HG02571 (cell line): ENCODE measurements at regions not wholly inside any gene's neighbourhood (a gene's known extent, or its start where the extent isn't known, plus 50 kb on each side); places are given as distances from the start of the nearest gene placed in this dataset.

Experiments used
- ATAC-seq: cut with Tn5 transposase; IDR thresholded peaks from one replicate; pipeline ENCODE4 v1.9.1; 2021; ENCODE audit warnings: mild to moderate bottlenecking, moderate library complexity; ENCODE audit not compliant: unreplicated experiment

DNA sequence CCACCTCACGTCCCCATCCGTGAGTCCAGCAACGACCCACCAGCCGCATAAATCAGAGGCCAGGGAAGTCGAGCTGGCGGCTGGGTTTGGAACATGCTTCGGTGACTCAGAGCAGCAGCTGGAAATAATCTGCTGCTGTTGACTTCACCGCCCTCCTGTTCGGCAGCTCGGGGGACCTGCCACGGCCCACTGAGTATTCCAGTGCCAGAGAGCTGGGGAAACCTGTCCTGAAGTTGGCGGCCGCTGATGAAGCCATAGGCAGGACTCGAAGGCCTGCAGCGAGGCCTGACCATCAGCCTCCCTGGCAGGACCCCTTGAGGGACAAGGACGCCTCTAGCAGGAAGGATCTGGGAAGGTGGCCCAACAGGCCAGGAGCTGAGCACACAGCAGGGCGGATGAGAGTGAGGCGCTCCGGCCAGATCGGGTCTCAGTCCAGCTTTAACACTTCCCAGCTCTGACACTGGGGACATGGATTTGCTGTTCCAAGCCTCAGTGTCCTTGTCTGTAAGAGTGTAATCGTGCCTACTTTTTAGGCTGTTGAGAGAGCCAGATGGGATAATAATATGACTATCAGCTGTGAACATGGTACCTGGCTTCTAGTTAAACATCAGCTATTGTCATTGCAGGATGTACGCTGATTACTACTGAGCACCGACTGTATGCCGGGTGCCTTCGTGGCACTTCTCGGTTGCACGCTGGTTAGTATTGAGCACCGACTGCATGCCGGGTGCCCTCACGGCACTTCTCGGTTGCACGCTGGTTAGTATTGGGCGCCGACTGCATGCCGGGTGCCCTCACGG is 50.4 kb upstream of the CIBAR2 start:
- no peak for ATAC-seq

- ATAC-seq: no peak
These were observed 51.2 kb upstream of the CIBAR2 start for GRCh38 chr16:85163278-85164112.

GRCh38 chr16:85164431-85164830 is 52.2 kb upstream of the CIBAR2 start:
- no peak for ATAC-seq

- ATAC-seq: no peak
These were observed 52.7 kb upstream of the CIBAR2 start for GRCh38 chr16:85164838-85165516.

GRCh38 chr16:85165781-85166180 is 53.5 kb upstream of the CIBAR2 start:
- no peak for ATAC-seq

- ATAC-seq: no peak
These were observed 54.0 kb upstream of the CIBAR2 start for GRCh38 chr16:85166281-85166680.

GRCh38 chr16:85166699-85167588 is 54.7 kb upstream of the CIBAR2 start:
- ATAC-seq: no peak

DNA sequence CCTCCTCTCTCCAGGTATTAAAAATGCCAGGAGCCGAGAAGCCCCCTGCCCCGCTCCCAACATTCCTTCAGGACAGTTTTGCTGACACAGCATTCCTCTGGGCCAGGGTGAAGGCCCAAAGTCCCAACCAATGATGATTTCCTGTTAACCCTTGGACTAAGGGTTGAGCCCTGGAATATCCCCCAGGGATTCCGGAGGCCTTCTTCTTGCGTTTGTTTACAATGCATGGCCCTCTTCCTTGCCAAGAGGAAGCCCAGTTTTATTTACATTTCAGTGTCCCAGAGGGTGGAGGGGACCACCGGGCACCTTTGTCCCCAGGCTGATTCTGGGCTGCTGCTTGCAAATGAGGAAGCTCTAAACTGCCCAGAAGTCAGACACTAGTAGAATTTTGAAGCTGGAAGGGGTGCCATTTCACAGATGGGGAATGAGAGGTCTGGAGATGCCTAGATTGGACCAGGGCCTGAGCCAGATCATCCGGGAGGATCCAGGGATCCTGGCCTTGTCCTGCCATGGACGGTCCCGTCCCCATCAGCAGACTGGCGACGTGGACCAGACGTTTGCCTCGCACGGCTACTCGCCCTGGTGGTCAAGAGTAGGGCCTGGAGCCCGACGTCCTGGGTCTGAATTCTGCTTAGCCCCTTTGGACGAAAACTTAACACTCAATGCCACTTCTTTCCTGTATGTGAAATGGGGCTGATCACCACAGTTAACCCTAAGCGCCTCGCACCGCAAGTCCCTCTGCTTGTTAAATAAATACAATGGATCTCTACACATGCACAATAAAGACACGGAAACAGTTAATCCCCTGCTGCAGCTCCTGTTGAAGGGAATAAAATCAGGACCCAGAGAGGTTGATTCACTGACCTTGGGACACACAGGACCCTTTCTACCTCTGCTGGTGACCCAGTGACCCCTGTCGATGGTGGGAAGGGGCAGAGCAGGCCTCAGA is 55.6 kb upstream of the CIBAR2 start:
- ATAC-seq: no peak

DNA sequence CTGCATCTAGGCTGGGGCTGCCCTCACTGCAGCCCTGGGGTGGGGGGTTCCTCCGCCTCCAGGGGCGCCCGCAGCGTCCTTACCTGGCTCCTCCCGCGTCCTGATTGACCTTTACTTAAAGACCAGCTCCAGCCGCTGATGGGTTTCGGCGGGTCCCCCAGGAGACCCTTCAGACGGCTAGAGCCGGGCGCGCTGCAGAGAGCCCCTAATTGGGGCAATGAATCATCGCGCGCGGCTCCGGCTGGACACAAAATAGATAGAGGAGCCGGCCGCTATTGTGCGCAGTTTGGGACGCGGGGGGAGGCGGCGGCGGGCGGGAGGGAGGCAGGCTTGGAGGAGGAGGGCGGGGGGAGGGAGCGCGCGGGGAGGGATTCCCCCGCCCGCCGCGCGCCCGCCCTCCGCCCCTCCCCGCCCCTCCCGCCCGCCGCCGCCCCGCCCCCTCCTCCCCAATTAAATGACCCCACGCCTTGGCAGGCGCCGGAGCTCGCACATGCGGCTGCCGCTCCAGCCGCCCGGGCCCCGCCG is 56.5 kb upstream of the CIBAR2 start:
- ATAC-seq: no peak

- no peak for ATAC-seq
These were observed 57.2 kb upstream of the CIBAR2 start for GRCh38 chr16:85169333-85170065.

GRCh38 chr16:85170066-85170491 is 57.8 kb upstream of the CIBAR2 start:
- ATAC-seq: no peak

GRCh38 chr16:85170590-85171003 is 58.3 kb upstream of the CIBAR2 start:
- ATAC-seq: no peak

DNA sequence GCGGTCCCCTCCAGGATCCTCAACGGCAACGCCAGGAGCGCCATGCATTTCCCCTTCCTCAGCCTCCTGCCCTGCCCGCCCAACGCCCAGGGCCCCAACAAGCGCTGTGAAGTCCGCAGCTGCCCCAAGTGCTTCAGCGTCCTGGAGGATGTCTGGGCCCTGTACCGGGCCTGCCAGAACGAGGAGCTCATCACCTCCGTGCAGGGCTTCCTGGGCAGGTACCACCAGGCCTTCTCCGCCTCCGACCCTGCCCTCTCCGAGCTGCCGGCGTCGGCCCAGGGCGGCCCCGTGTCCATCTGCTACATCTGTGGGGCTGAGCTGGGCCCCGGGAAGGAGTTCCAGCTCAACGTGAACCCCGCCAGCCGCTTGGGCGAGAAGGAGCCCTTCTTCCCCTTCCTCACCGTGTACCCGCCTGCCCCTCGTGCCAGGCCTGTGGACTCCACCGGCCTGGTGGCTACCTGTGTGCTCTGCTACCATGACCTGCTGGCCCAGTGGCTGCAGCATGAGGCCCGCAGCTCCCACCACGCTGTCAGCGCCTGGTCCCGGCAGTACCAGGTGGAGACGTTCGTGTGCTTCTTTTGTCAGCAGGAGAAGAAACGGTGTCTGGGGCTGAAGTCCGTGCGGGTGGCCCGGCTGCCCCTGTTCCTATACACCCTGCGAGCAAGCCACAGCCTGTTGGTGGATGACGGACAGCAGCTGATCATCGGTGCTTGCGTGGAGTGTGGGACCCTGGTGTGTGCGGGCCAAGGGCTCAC is 58.9 kb upstream of the CIBAR2 start:
- no peak for ATAC-seq

GRCh38 chr16:85171759-85172454 is 59.6 kb upstream of the CIBAR2 start:
- ATAC-seq: no peak

GRCh38 chr16:85172455-85173145 is 60.3 kb upstream of the CIBAR2 start:
- no peak for ATAC-seq

DNA sequence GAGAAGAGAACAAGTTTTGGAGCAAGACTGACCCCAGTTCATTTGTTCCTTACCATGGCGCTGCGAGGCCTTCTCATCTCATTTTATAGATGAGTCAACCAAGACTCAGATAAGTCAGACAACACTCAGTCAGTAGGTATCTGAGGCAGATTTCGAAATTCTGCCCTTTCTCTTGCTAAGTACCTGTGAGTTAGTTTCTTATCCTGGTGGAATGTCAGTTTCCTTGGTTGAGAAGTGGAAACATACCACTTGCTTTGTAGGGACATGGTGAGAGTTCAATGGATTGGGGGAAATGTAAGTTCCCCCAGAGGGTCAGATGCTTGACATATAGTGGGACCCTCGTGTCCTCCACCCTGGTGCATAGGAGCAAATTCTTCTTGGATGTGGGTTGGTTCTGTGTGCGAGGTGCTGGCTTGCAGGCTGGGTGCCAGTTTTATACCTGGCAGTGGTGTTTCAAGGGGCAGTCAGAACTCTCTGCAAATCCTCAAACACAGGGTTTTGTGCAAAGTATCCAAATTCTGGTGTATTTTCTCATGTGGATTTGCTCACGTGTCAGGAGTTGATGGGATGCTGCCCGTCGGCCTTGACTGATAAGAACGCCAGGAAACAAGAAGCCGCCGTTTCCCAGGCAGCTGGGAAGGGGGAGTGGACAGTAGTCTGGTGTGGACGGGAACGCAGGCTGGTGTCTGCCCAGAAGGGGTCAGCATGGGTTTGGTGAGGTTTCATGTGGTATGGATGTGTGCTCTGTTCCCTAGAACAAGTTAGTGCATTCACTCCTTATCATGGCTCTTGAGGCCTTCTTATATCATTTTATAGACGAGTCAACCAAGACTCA is 61.1 kb upstream of the CIBAR2 start:
- no peak for ATAC-seq
